ENCODE measurements at regions not wholly inside any gene's neighbourhood (a gene's known extent, or its start where the extent isn't known, plus 50 kb on each side); places are given as distances from the start of the nearest gene placed in this dataset.

- Histone ChIP-seq H3K18ac (ENCODE audit: low read length) (peak overlapping the region; percentile 19), H3K4me2 (ENCODE audit: insufficient read depth, low read length, poor library complexity, severe bottlenecking) (no peak overlapping the region), H2BK15ac (ENCODE audit: low read length) (peak overlapping the region; percentile 16), H2BK120ac (ENCODE audit: low read depth, low read length) (no peak overlapping the region), H2BK12ac (ENCODE audit: low read length) (no peak overlapping the region), H3K4ac (ENCODE audit: low read length) (no peak overlapping the region), H2AK5ac (ENCODE audit: low read depth, low read length) (no peak overlapping the region), H2BK5ac (ENCODE audit: low read length) (no peak overlapping the region), H3K4me1 (ENCODE audit: control insufficient read depth in 2 of 2, insufficient read depth in 1 of 2, low read depth in 1 of 2, low read length in 2 of 2) (peaks cover 0 to 3% of the 10 kb centered on the region in 2 donors), H3K27ac (replicated peaks; ENCODE audit: low read length) (no peak overlapping the region), H3K27me3 (ENCODE audit: control insufficient read depth in 3 of 3, insufficient read depth in 3 of 3, low read depth in 1 of 3, low read length in 3 of 3) (peaks cover 0 to 5% (median 0%) of the 10 kb centered on the region in 3 experiments), H3K79me1 (ENCODE audit: low read depth, low read length) (no peaks in the 10 kb centered on the region), H3K9ac (ENCODE audit: low read depth, low read length, poor library complexity) (no peak overlapping the region), H2AFZ (ENCODE audit: low read length) (no peak overlapping the region), H3K23ac (ENCODE audit: low read depth, low read length, poor library complexity) (no peak overlapping the region), H4K91ac (ENCODE audit: low read depth, low read length, poor library complexity) (no peak overlapping the region), H3K9me3 (replicated peaks in 1 of 2; ENCODE audit: control insufficient read depth in 2 of 2, insufficient read depth in 1 of 2, low read depth in 1 of 2, low read length in 2 of 2) (peaks cover 0 to 3% of the 10 kb centered on the region in 2 donors), H3K4me3 (ENCODE audit: low read length in 2 of 2) (no peak overlapping the region), H3K14ac (ENCODE audit: low read length) (no peak overlapping the region), H3K36me3 (replicated peaks in 1 of 2; ENCODE audit: control insufficient read depth in 2 of 2, insufficient read depth in 2 of 2, low read length in 2 of 2) (no peaks in the 10 kb centered on the region), H4K8ac (ENCODE audit: low read depth, low read length) (no peak overlapping the region)
- no CpG with 5 or more reads among the region's 27 CpGs for WGBS, 2 donors (ENCODE audit: extremely low coverage in 2 of 2, insufficient read length in 2 of 2, insufficient replicate concordance in 1 of 2)
- no peak for DNase-seq (ENCODE audit: low spot score)
These were observed 193.9 kb downstream of the IRF8 start for GRCh38 chr16:86092586-86093480.

- Histone ChIP-seq H3K79me1 (ENCODE audit: low read depth, low read length) (no peaks in the 10 kb centered on the region), H3K9ac (ENCODE audit: low read depth, low read length, poor library complexity) (no peak overlapping the region)
These were observed 195.1 kb downstream of the IRF8 start for GRCh38 chr16:86093801-86094750.

GRCh38 chr16:86095131-86095752 is 196.3 kb downstream of the IRF8 start:
- H2BK15ac ChIP-seq (ENCODE audit: low read length), result no peak overlapping the region
- H3K4me1 ChIP-seq (ENCODE audit: control insufficient read depth in 2 of 2, insufficient read depth in 1 of 2, low read depth in 1 of 2, low read length in 2 of 2), result peaks cover 0 to 5% of the 10 kb centered on the region in 2 donors
- no peak overlapping the region for H2BK5ac ChIP-seq (ENCODE audit: low read length)
- H2AFZ ChIP-seq (ENCODE audit: low read length), result no peak overlapping the region
- DNase-seq (ENCODE audit: low spot score), result no peak
- H4K8ac ChIP-seq (ENCODE audit: low read depth, low read length), result no peak overlapping the region
- no peaks in the 10 kb centered on the region for H3K36me3 ChIP-seq (replicated peaks in 1 of 2; ENCODE audit: control insufficient read depth in 2 of 2, insufficient read depth in 2 of 2, low read length in 2 of 2)
- H3K4me2 ChIP-seq (ENCODE audit: insufficient read depth, low read length, poor library complexity, severe bottlenecking), result no peak overlapping the region
- peak overlapping the region; percentile 31 for H3K18ac ChIP-seq (ENCODE audit: low read length)
- no peak overlapping the region for H4K91ac ChIP-seq (ENCODE audit: low read depth, low read length, poor library complexity)
- H3K4ac ChIP-seq (ENCODE audit: low read length), result no peak overlapping the region
- H2BK120ac ChIP-seq (ENCODE audit: low read depth, low read length), result no peak overlapping the region
- peaks cover 0 to 3% of the 10 kb centered on the region in 2 donors for H3K9me3 ChIP-seq (replicated peaks in 1 of 2; ENCODE audit: control insufficient read depth in 2 of 2, insufficient read depth in 1 of 2, low read depth in 1 of 2, low read length in 2 of 2)
- no peaks in the 10 kb centered on the region for H3K79me1 ChIP-seq (ENCODE audit: low read depth, low read length)
- peaks cover 0 to under 1% (median 0%) of the 10 kb centered on the region in 3 experiments for H3K27me3 ChIP-seq (ENCODE audit: control insufficient read depth in 3 of 3, insufficient read depth in 3 of 3, low read depth in 1 of 3, low read length in 3 of 3)
- H3K9ac ChIP-seq (ENCODE audit: low read depth, low read length, poor library complexity), result no peak overlapping the region
- H3K14ac ChIP-seq (ENCODE audit: low read length), result peak overlapping the region; percentile 39
- H2BK12ac ChIP-seq (ENCODE audit: low read length), result no peak overlapping the region
- H3K27ac ChIP-seq (replicated peaks; ENCODE audit: low read length), result no peak overlapping the region
- WGBS, 2 donors (ENCODE audit: extremely low coverage in 2 of 2, insufficient read length in 2 of 2, insufficient replicate concordance in 1 of 2), result no CpG with 5 or more reads among the region's 15 CpGs
- no peak overlapping the region for H3K23ac ChIP-seq (ENCODE audit: low read depth, low read length, poor library complexity)
- no peak overlapping the region for H2AK5ac ChIP-seq (ENCODE audit: low read depth, low read length)
- H3K4me3 ChIP-seq (ENCODE audit: low read length in 2 of 2), result peak overlapping the region in 1 of 2 donors; percentile 67

More at GRCh38 chr16:86093801-86094750, 195.1 kb downstream of the IRF8 start:
- Histone ChIP-seq H3K9me3 (replicated peaks in 1 of 2; ENCODE audit: control insufficient read depth in 2 of 2, insufficient read depth in 1 of 2, low read depth in 1 of 2, low read length in 2 of 2) (peaks cover 0 to 3% of the 10 kb centered on the region in 2 donors), H2BK15ac (ENCODE audit: low read length) (no peak overlapping the region), H2BK12ac (ENCODE audit: low read length) (no peak overlapping the region), H3K27ac (replicated peaks; ENCODE audit: low read length) (no peak overlapping the region), H2AK5ac (ENCODE audit: low read depth, low read length) (peak overlapping the region; percentile 26), H3K4me1 (ENCODE audit: control insufficient read depth in 2 of 2, insufficient read depth in 1 of 2, low read depth in 1 of 2, low read length in 2 of 2) (peaks cover 0 to 1% of the 10 kb centered on the region in 2 donors), H3K14ac (ENCODE audit: low read length) (peak overlapping the region; percentile 50), H3K4ac (ENCODE audit: low read length) (no peak overlapping the region), H3K23ac (ENCODE audit: low read depth, low read length, poor library complexity) (peak overlapping the region; percentile 9), H4K91ac (ENCODE audit: low read depth, low read length, poor library complexity) (no peak overlapping the region), H3K27me3 (ENCODE audit: control insufficient read depth in 3 of 3, insufficient read depth in 3 of 3, low read depth in 1 of 3, low read length in 3 of 3) (peaks cover 0 to 5% (median 0%) of the 10 kb centered on the region in 3 experiments), H2BK120ac (ENCODE audit: low read depth, low read length) (no peak overlapping the region), H3K18ac (ENCODE audit: low read length) (peak overlapping the region; percentile 44), H3K4me2 (ENCODE audit: insufficient read depth, low read length, poor library complexity, severe bottlenecking) (no peak overlapping the region), H4K8ac (ENCODE audit: low read depth, low read length) (no peak overlapping the region), H3K36me3 (replicated peaks in 1 of 2; ENCODE audit: control insufficient read depth in 2 of 2, insufficient read depth in 2 of 2, low read length in 2 of 2) (no peaks in the 10 kb centered on the region), H2AFZ (ENCODE audit: low read length) (no peak overlapping the region), H3K4me3 (ENCODE audit: low read length in 2 of 2) (no peak overlapping the region), H2BK5ac (ENCODE audit: low read length) (peak overlapping the region; percentile 62)
- WGBS, 2 donors (ENCODE audit: extremely low coverage in 2 of 2, insufficient read length in 2 of 2, insufficient replicate concordance in 1 of 2), result no CpG with 5 or more reads among the region's 14 CpGs
- no peak for DNase-seq (ENCODE audit: low spot score)
